Kidney (tissue), 13 donors: ENCODE measurements at regions not wholly inside any gene's neighbourhood (a gene's known extent, or its start where the extent isn't known, plus 50 kb on each side); places are given as distances from the start of the nearest gene placed in this dataset.

Source experiments
- DNase-seq, 5 donors: peaks; one replicate each; pipeline ENCODE4 v3.0.0-alpha.2; 2013 to 2020
- FAIRE-seq: peaks from 2 replicates; lab custom pipeline; 2012; peaks lifted over from hg19 to GRCh38; lab: Jason Lieb, UNC
- H3K27ac ChIP-seq, 2 donors: one replicate each; pipeline ENCODE4 v1.7.0; 2013; ENCODE audit warnings: low read depth in 2 of 2, low read length in 2 of 2, inconsistent platforms in 1 of 2
- H3K27me3 ChIP-seq: one replicate; pipeline ENCODE4 v1.7.1; 2013; ENCODE audit warnings: low read length, inconsistent platforms; ENCODE audit not compliant: control insufficient read depth, insufficient read depth
- H3K36me3 ChIP-seq, 3 donors: one replicate each; pipeline versions ENCODE4 v1.7.0 to v1.7.1; 2013; ENCODE audit warnings: low read length in 3 of 3, control low read depth in 1 of 3, inconsistent platforms in 1 of 3; ENCODE audit not compliant: insufficient read depth in 3 of 3, control insufficient read depth in 2 of 3
- H3K4me1 ChIP-seq, 3 donors: one replicate each; pipeline versions ENCODE4 v1.7.0 to v1.7.1; 2013; ENCODE audit warnings: low read length in 3 of 3, inconsistent platforms in 1 of 3, low read depth in 1 of 3; ENCODE audit not compliant: control insufficient read depth in 2 of 3, insufficient read depth in 2 of 3
- H3K4me3 ChIP-seq, 3 donors: one replicate each; pipeline versions ENCODE4 v1.7.0 to v1.8.1; 2013; ENCODE audit warnings: low read length in 3 of 3, control low read depth in 1 of 3, inconsistent platforms in 1 of 3
- H3K9ac ChIP-seq, 3 donors: one replicate each; pipeline versions ENCODE4 v1.7.0 to v1.7.1; 2013; ENCODE audit warnings: low read length in 3 of 3, control low read depth in 1 of 3, inconsistent platforms in 1 of 3
- H3K9me3 ChIP-seq, 3 donors: one replicate each; pipeline versions ENCODE4 v1.7.0 to v1.7.1; 2013; ENCODE audit warnings: low read length in 3 of 3, control low read depth in 1 of 3, inconsistent platforms in 1 of 3; ENCODE audit not compliant: control insufficient read depth in 2 of 3, insufficient read depth in 1 of 3
- intact Hi-C: fragments of 100-400 bp; cut with DNase I; formaldehyde crosslinking; loops from one replicate; pipeline ENCODE4 v1.11.1; 2022
- TF ChIP-seq, protein P1 (sequence below): IDR thresholded peaks from 3 replicates; pipeline ENCODE4 v1.5.1; 2012; ENCODE audit warnings: mild to moderate bottlenecking, moderate library complexity, borderline replicate concordance; ENCODE audit not compliant: insufficient read depth; ENCODE audit errors: extremely low read depth
- donor health status: control.
- donor health status: control.
- donor health status: control.
- donor health status: control.
- donor health status: control.
- donor health status: DM: yes; HTN: yes; CAD: no.
- donor health status: Normal renal cell carcinoma (clear cell type).

DNA sequence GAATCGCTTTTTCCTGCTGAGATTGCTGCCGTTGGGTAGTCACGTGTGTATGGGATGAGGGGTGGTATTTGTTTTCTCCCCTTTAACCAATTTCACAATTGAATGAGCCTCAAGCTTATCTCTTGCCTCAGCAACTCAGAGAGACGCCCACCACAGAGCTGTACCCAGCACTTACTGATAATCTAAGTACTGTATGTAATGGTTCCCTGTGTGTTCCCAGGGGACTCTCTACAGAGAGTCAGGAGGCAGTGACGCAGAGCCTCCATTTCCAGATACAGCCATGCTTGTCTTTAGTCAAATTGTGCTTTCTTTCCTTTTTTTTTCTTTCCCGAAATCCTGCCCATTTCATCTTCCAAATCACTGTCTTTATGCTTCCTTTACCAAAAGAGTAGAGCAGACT is 1102.1 kb upstream of the KLHL29 start:
- DNase-seq (peak in 1 of 5 donors; percentile 28), FAIRE-seq (no peak)
- Histone ChIP-seq H3K4me1 (no peaks in the 10 kb centered on the region), H3K27ac (no peak overlapping the region), H3K36me3 (no peaks in the 10 kb centered on the region), H3K9ac (no peak overlapping the region), H3K4me3 (no peak overlapping the region), H3K9me3 (no peaks in the 10 kb centered on the region), H3K27me3 (no peaks in the 10 kb centered on the region)
- intact Hi-C loops = no loop called here
- TF ChIP-seq, protein P1, sequence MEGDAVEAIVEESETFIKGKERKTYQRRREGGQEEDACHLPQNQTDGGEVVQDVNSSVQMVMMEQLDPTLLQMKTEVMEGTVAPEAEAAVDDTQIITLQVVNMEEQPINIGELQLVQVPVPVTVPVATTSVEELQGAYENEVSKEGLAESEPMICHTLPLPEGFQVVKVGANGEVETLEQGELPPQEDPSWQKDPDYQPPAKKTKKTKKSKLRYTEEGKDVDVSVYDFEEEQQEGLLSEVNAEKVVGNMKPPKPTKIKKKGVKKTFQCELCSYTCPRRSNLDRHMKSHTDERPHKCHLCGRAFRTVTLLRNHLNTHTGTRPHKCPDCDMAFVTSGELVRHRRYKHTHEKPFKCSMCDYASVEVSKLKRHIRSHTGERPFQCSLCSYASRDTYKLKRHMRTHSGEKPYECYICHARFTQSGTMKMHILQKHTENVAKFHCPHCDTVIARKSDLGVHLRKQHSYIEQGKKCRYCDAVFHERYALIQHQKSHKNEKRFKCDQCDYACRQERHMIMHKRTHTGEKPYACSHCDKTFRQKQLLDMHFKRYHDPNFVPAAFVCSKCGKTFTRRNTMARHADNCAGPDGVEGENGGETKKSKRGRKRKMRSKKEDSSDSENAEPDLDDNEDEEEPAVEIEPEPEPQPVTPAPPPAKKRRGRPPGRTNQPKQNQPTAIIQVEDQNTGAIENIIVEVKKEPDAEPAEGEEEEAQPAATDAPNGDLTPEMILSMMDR = no peak

GRCh38 chr2:22283436-22283835 is 1101.5 kb upstream of the KLHL29 start:
- FAIRE-seq = no peak
- intact Hi-C loops = no loop called here
- Histone ChIP-seq H3K36me3 (no peaks in the 10 kb centered on the region), H3K4me1 (no peaks in the 10 kb centered on the region), H3K27ac (no peak overlapping the region), H3K9ac (no peak overlapping the region), H3K9me3 (no peaks in the 10 kb centered on the region), H3K27me3 (no peaks in the 10 kb centered on the region), H3K4me3 (no peak overlapping the region)
- TF ChIP-seq, protein P1 = no peak
- DNase-seq = no peak

GRCh38 chr2:22290302-22290701 is 1094.7 kb upstream of the KLHL29 start:
- H3K4me1 ChIP-seq = no peaks in the 10 kb centered on the region
- no peaks in the 10 kb centered on the region for H3K9me3 ChIP-seq
- H3K27ac ChIP-seq = no peak overlapping the region
- no peaks in the 10 kb centered on the region for H3K27me3 ChIP-seq
- no peaks in the 10 kb centered on the region for H3K36me3 ChIP-seq
- intact Hi-C loops = no loop called here
- no peak overlapping the region for H3K4me3 ChIP-seq
- FAIRE-seq = no peak
- no peak for DNase-seq
- H3K9ac ChIP-seq = no peak overlapping the region
- TF ChIP-seq, protein P1 = no peak

GRCh38 chr2:22290909-22291473 is 1094.0 kb upstream of the KLHL29 start:
- FAIRE-seq = no peak
- no peak for DNase-seq
- Histone ChIP-seq H3K4me3 (no peak overlapping the region), H3K27me3 (no peaks in the 10 kb centered on the region), H3K4me1 (no peaks in the 10 kb centered on the region), H3K9me3 (no peaks in the 10 kb centered on the region), H3K36me3 (no peaks in the 10 kb centered on the region), H3K9ac (no peak overlapping the region), H3K27ac (no peak overlapping the region)
- intact Hi-C loops = no loop called here
- TF ChIP-seq, protein P1 = no peak
